GM23338 (cell line): ENCODE measurements at regions not wholly inside any gene's neighbourhood (a gene's known extent, or its start where the extent isn't known, plus 50 kb on each side); places are given as distances from the start of the nearest gene placed in this dataset.

Experiments used
- EZH2phosphoT487 ChIP-seq: fragments of 200-600 bp; sonication (generic); IDR thresholded peaks from one replicate; pipeline ENCODE4 v1.8.1; 2018; ENCODE audit warnings: antibody characterized with exemption; ENCODE audit not compliant: unreplicated experiment
- POLR2AphosphoS5 ChIP-seq: IDR thresholded peaks from 2 replicates; pipeline ENCODE4 v1.6.1; 2016; ENCODE audit warnings: antibody characterized with exemption, low read depth
- TF ChIP-seq, protein P1 (sequence below), 2 experiments: fragments of 200-600 bp in 1 of 2; sonication (generic) in 1 of 2; conservative IDR thresholded peaks; 2 replicates each; pipeline versions ENCODE4 v1.5.1 to v1.6.1; 2016 to 2017; ENCODE audit warnings: antibody characterized with exemption in 2 of 2, low read depth in 2 of 2, mild to moderate bottlenecking in 2 of 2, moderate library complexity in 1 of 2
- TF ChIP-seq, protein P2 (sequence below): IDR thresholded peaks from one replicate; pipeline ENCODE4 v1.6.1; 2018; ENCODE audit warnings: antibody characterized with exemption; ENCODE audit not compliant: unreplicated experiment

DNA sequence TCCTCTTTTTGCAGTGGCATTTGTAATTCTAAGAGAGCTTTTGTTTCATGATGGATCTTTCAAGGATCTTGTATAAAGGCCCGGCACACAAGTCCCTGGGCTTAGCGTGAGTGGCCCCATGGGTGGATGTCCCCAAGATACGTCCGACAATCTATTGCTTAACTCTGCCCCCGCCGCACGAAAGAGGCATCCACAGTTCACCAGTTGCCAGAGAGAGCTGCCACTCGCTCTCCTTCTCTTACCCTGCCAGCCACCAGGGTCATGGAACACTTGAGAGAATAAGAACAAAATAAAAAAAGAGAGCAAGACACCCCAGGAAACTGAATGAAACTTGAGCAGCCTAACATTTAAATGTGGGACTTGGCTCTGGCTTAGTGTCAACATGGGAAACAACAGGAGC is 92.3 kb downstream of the CTAGE1 start:
- TF ChIP-seq, protein P1, sequence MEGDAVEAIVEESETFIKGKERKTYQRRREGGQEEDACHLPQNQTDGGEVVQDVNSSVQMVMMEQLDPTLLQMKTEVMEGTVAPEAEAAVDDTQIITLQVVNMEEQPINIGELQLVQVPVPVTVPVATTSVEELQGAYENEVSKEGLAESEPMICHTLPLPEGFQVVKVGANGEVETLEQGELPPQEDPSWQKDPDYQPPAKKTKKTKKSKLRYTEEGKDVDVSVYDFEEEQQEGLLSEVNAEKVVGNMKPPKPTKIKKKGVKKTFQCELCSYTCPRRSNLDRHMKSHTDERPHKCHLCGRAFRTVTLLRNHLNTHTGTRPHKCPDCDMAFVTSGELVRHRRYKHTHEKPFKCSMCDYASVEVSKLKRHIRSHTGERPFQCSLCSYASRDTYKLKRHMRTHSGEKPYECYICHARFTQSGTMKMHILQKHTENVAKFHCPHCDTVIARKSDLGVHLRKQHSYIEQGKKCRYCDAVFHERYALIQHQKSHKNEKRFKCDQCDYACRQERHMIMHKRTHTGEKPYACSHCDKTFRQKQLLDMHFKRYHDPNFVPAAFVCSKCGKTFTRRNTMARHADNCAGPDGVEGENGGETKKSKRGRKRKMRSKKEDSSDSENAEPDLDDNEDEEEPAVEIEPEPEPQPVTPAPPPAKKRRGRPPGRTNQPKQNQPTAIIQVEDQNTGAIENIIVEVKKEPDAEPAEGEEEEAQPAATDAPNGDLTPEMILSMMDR (conservative IDR thresholded peaks at IDR 0.05; ENCODE audit: low read depth in 2 of 2), result no peak
- TF ChIP-seq, protein P2, sequence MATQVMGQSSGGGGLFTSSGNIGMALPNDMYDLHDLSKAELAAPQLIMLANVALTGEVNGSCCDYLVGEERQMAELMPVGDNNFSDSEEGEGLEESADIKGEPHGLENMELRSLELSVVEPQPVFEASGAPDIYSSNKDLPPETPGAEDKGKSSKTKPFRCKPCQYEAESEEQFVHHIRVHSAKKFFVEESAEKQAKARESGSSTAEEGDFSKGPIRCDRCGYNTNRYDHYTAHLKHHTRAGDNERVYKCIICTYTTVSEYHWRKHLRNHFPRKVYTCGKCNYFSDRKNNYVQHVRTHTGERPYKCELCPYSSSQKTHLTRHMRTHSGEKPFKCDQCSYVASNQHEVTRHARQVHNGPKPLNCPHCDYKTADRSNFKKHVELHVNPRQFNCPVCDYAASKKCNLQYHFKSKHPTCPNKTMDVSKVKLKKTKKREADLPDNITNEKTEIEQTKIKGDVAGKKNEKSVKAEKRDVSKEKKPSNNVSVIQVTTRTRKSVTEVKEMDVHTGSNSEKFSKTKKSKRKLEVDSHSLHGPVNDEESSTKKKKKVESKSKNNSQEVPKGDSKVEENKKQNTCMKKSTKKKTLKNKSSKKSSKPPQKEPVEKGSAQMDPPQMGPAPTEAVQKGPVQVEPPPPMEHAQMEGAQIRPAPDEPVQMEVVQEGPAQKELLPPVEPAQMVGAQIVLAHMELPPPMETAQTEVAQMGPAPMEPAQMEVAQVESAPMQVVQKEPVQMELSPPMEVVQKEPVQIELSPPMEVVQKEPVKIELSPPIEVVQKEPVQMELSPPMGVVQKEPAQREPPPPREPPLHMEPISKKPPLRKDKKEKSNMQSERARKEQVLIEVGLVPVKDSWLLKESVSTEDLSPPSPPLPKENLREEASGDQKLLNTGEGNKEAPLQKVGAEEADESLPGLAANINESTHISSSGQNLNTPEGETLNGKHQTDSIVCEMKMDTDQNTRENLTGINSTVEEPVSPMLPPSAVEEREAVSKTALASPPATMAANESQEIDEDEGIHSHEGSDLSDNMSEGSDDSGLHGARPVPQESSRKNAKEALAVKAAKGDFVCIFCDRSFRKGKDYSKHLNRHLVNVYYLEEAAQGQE, result no peak
- TF ChIP-seq POLR2AphosphoS5 (no peak), EZH2phosphoT487 (no peak)
